A673 (cell line): ENCODE measurements at regions not wholly inside any gene's neighbourhood (a gene's known extent, or its start where the extent isn't known, plus 50 kb on each side); places are given as distances from the start of the nearest gene placed in this dataset.

ENCODE experiments used
- BruUV-seq: library from RNA; stranded (reverse); fragments of 400-500 nt; replicated peaks from 2 replicates; lab custom pipeline; 2021; lab: Mats Ljungman, UMichigan
- CTCF ChIA-PET: fragments of 300-600 bp; sonication (Branson Sonifier 250); formaldehyde crosslinking; loops from one replicate; lab custom pipeline; 2022; ENCODE audit warnings: antibody characterized with exemption; lab: Charles Lee
- POLR2A ChIA-PET: fragments of 300-600 bp; sonication (Branson Sonifier 250); formaldehyde crosslinking; loops from one replicate; lab custom pipeline; 2022; ENCODE audit warnings: antibody characterized with exemption; ENCODE audit not compliant: low non-redundant PET; lab: Charles Lee
- DNase-seq: peaks from one replicate; pipeline ENCODE4 v3.0.0-alpha.2; 2015; ENCODE audit warnings: low spot score
- H3K27ac ChIP-seq: fragments of 200-600 bp; sonication (generic); 2 replicates; pipeline ENCODE4 v1.5.1; 2016; ENCODE audit warnings: mixed run types, low read depth, mild to moderate bottlenecking, mixed read lengths, antibody characterized with exemption, low read length; ENCODE audit not compliant: poor library complexity, severe bottlenecking
- H3K27me3 ChIP-seq: fragments of 200-600 bp; sonication (generic); replicated peaks from 2 replicates; pipeline ENCODE4 v1.6.1; 2017; ENCODE audit warnings: mixed run types, low read depth, mild to moderate bottlenecking, mixed read lengths, antibody characterized with exemption, low read length; ENCODE audit not compliant: insufficient read depth, poor library complexity
- H3K36me3 ChIP-seq: fragments of 200-600 bp; sonication (generic); 2 replicates; pipeline ENCODE4 v1.6.1; 2016; ENCODE audit warnings: mixed run types, mild to moderate bottlenecking, mixed read lengths, antibody characterized with exemption, low read length; ENCODE audit not compliant: insufficient read depth, poor library complexity, severe bottlenecking
- H3K4me1 ChIP-seq: fragments of 200-600 bp; sonication (generic); 2 replicates; pipeline ENCODE4 v1.6.1; 2017; ENCODE audit warnings: mixed run types, mild to moderate bottlenecking, mixed read lengths, antibody characterized with exemption, low read length; ENCODE audit not compliant: insufficient read depth, poor library complexity, severe bottlenecking
- H3K4me3 ChIP-seq: fragments of 200-600 bp; sonication (generic); 2 replicates; pipeline ENCODE4 v1.5.1; 2016; ENCODE audit warnings: low read depth, mixed run types, mild to moderate bottlenecking, mixed read lengths, low read length; ENCODE audit not compliant: poor library complexity, severe bottlenecking
- H3K9me3 ChIP-seq: fragments of 200-600 bp; sonication (generic); 2 replicates; pipeline ENCODE4 v1.6.1; 2016; ENCODE audit warnings: mixed run types, low read depth, mild to moderate bottlenecking, mixed read lengths, antibody characterized with exemption, low read length; ENCODE audit not compliant: poor library complexity, severe bottlenecking
- CTCF ChIP-seq: fragments of 300-800, 200-600 bp; sonication (generic); conservative IDR thresholded peaks from 2 replicates; pipeline ENCODE4 v1.5.1; 2017; ENCODE audit warnings: low read depth, mild to moderate bottlenecking, antibody characterized with exemption, low read length, moderate library complexity, mixed read lengths
- EZH2 ChIP-seq: fragments of 200-600 bp; sonication (generic); IDR thresholded peaks from 2 replicates; pipeline ENCODE4 v1.6.1; 2017; ENCODE audit warnings: borderline replicate concordance, low read depth, mild to moderate bottlenecking, mixed read lengths, antibody characterized with exemption, low read length; ENCODE audit not compliant: poor library complexity, severe bottlenecking
- intact Hi-C: fragments of 100-400 bp; cut with micrococcal nuclease; formaldehyde crosslinking; loops from one replicate; pipeline ENCODE4 v1.10.0; 2022; ENCODE audit not compliant: unreplicated experiment

DNA sequence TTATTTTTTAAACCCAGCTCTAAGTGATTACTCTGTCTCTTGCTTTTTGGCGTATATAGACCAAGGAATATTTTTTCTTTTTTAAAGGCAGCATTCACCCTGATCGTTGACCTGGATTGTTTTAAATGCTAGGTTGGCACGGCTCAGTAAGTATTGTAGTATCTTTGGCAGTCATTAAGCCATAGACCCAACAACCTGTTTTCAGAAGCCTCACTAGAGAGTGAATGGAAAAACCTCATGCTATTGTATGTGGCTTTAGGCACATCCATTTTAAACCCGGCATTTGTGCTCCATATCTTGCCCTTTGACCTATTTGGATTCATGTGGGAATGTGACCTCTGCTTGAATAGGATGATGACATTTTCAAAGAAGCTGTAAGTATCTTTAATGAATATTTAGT, 183.9 kb downstream of the SNCA start:
- H3K4me1 ChIP-seq, result no peaks in the 10 kb centered on the region
- H3K27me3 ChIP-seq, result no peaks in the 10 kb centered on the region
- ChIA-PET POLR2A (no interaction called here), CTCF (no interaction called here)
- H3K4me3 ChIP-seq, result no peak overlapping the region
- no TSS peak for BruUV-seq
- TF ChIP-seq EZH2, result no peak
- no peak for TF ChIP-seq CTCF
- no peaks in the 10 kb centered on the region for H3K36me3 ChIP-seq
- no peak for DNase-seq
- H3K9me3 ChIP-seq, result no peaks in the 10 kb centered on the region
- no peak overlapping the region for H3K27ac ChIP-seq
- intact Hi-C loops, result loop anchor here (10.0 kb wide), 1 partner anchor 168 kb away; no protein-coding TSS in a partner anchor

- Histone ChIP-seq H3K36me3 (no peaks in the 10 kb centered on the region), H3K4me1 (no peaks in the 10 kb centered on the region), H3K4me3 (no peak overlapping the region), H3K9me3 (no peaks in the 10 kb centered on the region), H3K27me3 (no peaks in the 10 kb centered on the region), H3K27ac (no peak overlapping the region)
- CTCF ChIA-PET, result no interaction called here
- TF ChIP-seq CTCF (no peak), EZH2 (no peak)
- no peak for DNase-seq
- intact Hi-C loops, result no loop called here
- POLR2A ChIA-PET, result no interaction called here
- BruUV-seq, result no TSS peak
Observed at GRCh38 chr4:89645482-89645881, 191.5 kb downstream of the SNCA start.

DNA sequence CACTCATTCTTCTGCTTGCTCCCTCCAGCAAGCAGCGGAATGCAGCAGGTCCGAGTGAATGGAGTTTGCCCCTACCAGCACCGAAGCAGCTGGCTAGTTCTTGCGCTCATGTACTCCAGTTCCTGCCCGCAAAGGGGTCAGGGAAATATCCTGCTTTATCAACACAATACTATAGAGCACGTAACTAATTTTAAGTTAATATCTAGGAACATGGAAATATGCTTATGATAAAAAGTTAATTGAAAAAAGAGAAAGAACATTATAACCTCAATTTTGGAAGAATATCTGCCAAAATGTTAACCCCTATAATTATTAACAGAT, 195.6 kb downstream of the SNCA start:
- intact Hi-C loops, result no loop called here
- Histone ChIP-seq H3K36me3 (no peaks in the 10 kb centered on the region), H3K27ac (no peak overlapping the region), H3K4me1 (no peaks in the 10 kb centered on the region), H3K9me3 (no peaks in the 10 kb centered on the region), H3K27me3 (no peaks in the 10 kb centered on the region), H3K4me3 (no peak overlapping the region)
- no peak for TF ChIP-seq EZH2
- TF ChIP-seq CTCF, result 0 out of 2 replicates have a peak, but pooled peaks have one; percentile 3
- DNase-seq, result no peak
- POLR2A ChIA-PET, result no interaction called here
- BruUV-seq, result no TSS peak
- CTCF ChIA-PET, result interaction anchor here (0.9 kb wide), 1 partner anchor 23 kb away, joined by 3 read pairs; no protein-coding TSS in a partner anchor
